SJCRH30 (cell line): ENCODE measurements at regions not wholly inside any gene's neighbourhood (a gene's known extent, or its start where the extent isn't known, plus 50 kb on each side); places are given as distances from the start of the nearest gene placed in this dataset.
"Not testable (repeated sequence)": the region's sequence is repeated elsewhere in the genome, so short reads cannot be mapped to it uniquely, and the experiment has no call there.

ENCODE experiments used
- DNase-seq, 2 experiments: peaks; one replicate each; pipeline ENCODE4 v3.0.0-alpha.2; 2015 to 2020
- H3K27ac ChIP-seq: fragments of 250-450 bp; sonication (Bioruptor Pico); 2 replicates; pipeline ENCODE4 v1.5.1; 2020; ENCODE audit warnings: mild to moderate bottlenecking, moderate library complexity
- H3K27me3 ChIP-seq: fragments of 250-450 bp; sonication (Bioruptor Pico); 2 replicates; pipeline ENCODE4 v1.5.1; 2020; ENCODE audit warnings: mild to moderate bottlenecking, moderate library complexity
- H3K36me3 ChIP-seq: fragments of 250-450 bp; sonication (Bioruptor Pico); 2 replicates; pipeline ENCODE4 v1.5.1; 2020; ENCODE audit warnings: mild to moderate bottlenecking, moderate library complexity
- H3K4me1 ChIP-seq: fragments of 250-450 bp; sonication (Bioruptor Pico); 2 replicates; pipeline ENCODE4 v1.5.1; 2020; ENCODE audit warnings: mild to moderate bottlenecking, moderate library complexity
- H3K4me3 ChIP-seq: fragments of 250-450 bp; sonication (Bioruptor Pico); 2 replicates; pipeline ENCODE4 v1.5.1; 2020; ENCODE audit warnings: mild to moderate bottlenecking, moderate library complexity
- H3K9me3 ChIP-seq: fragments of 250-450 bp; sonication (Bioruptor Pico); replicated peaks from 2 replicates; pipeline ENCODE4 v1.5.1; 2020; ENCODE audit warnings: mild to moderate bottlenecking, moderate library complexity

- not testable (repeated sequence) for DNase-seq, H3K9me3 ChIP-seq, H3K36me3 ChIP-seq, H3K27ac ChIP-seq, H3K27me3 ChIP-seq, H3K4me3 ChIP-seq, H3K4me1 ChIP-seq
These were observed 543.0 kb upstream of the TPTE start for GRCh38 chr21:9978371-9978770.

GRCh38 chr21:9997507-9997906 lies 523.9 kb upstream of the TPTE start:
- not testable (repeated sequence) for H3K27me3 ChIP-seq, H3K4me3 ChIP-seq, H3K4me1 ChIP-seq, DNase-seq, H3K36me3 ChIP-seq, H3K27ac ChIP-seq, H3K9me3 ChIP-seq

GRCh38 chr21:10002762-10003313 lies 518.5 kb upstream of the TPTE start:
- H3K4me3 ChIP-seq, H3K27me3 ChIP-seq, H3K27ac ChIP-seq, H3K4me1 ChIP-seq, H3K9me3 ChIP-seq, DNase-seq, H3K36me3 ChIP-seq: not testable (repeated sequence)

- not testable (repeated sequence) for H3K9me3 ChIP-seq, H3K36me3 ChIP-seq, H3K27me3 ChIP-seq, DNase-seq, H3K4me1 ChIP-seq, H3K4me3 ChIP-seq, H3K27ac ChIP-seq
These were observed 515.6 kb upstream of the TPTE start for GRCh38 chr21:10005791-10006190.

- H3K27ac ChIP-seq, H3K27me3 ChIP-seq, H3K4me3 ChIP-seq, H3K4me1 ChIP-seq, H3K36me3 ChIP-seq, H3K9me3 ChIP-seq, DNase-seq: not testable (repeated sequence)
These were observed 504.4 kb upstream of the TPTE start for GRCh38 chr21:10016991-10017390.

- not testable (repeated sequence) for H3K4me3 ChIP-seq, H3K27me3 ChIP-seq, H3K4me1 ChIP-seq, H3K27ac ChIP-seq, H3K9me3 ChIP-seq, DNase-seq, H3K36me3 ChIP-seq
These were observed 503.6 kb upstream of the TPTE start for GRCh38 chr21:10017757-10018156.

GRCh38 chr21:10021462-10021861 lies 499.9 kb upstream of the TPTE start:
- H3K4me1 ChIP-seq, H3K36me3 ChIP-seq, DNase-seq, H3K27ac ChIP-seq, H3K4me3 ChIP-seq, H3K27me3 ChIP-seq, H3K9me3 ChIP-seq: not testable (repeated sequence)

GRCh38 chr21:10022745-10023144 lies 498.6 kb upstream of the TPTE start:
- not testable (repeated sequence) for H3K27ac ChIP-seq, H3K9me3 ChIP-seq, H3K27me3 ChIP-seq, H3K4me3 ChIP-seq, DNase-seq, H3K4me1 ChIP-seq, H3K36me3 ChIP-seq
